ENCODE measurements at regions not wholly inside any gene's neighbourhood (a gene's known extent, or its start where the extent isn't known, plus 50 kb on each side); places are given as distances from the start of the nearest gene placed in this dataset.

GRCh38 chr21:19171585-19171984, 768.0 kb upstream of the TMPRSS15 start:
- no peak for TF ChIP-seq CTCF (IDR thresholded peaks at IDR 0.05; ENCODE audit: extremely low read depth in 1 of 2, insufficient read depth in 1 of 2, low read depth in 1 of 2, low read length in 2 of 2)
- no peak for TF ChIP-seq MAX (IDR thresholded peaks at IDR 0.05; ENCODE audit: insufficient read depth, insufficient read length)
- TF ChIP-seq POLR2AphosphoS5 (IDR thresholded peaks at IDR 0.05; ENCODE audit: insufficient read depth, low read depth, low read length) = no peak
- TF ChIP-seq GATA2 (IDR thresholded peaks at IDR 0.05; ENCODE audit: insufficient read depth, insufficient read length, low read depth, low read length) = no peak
- no peak for TF ChIP-seq POLR2A (IDR thresholded peaks at IDR 0.05; ENCODE audit: low read depth, low read length)

Measured in endothelial cell of umbilical vein (primary cell).